ENCODE measurements at regions not wholly inside any gene's neighbourhood (a gene's known extent, or its start where the extent isn't known, plus 50 kb on each side); places are given as distances from the start of the nearest gene placed in this dataset.

DNA sequence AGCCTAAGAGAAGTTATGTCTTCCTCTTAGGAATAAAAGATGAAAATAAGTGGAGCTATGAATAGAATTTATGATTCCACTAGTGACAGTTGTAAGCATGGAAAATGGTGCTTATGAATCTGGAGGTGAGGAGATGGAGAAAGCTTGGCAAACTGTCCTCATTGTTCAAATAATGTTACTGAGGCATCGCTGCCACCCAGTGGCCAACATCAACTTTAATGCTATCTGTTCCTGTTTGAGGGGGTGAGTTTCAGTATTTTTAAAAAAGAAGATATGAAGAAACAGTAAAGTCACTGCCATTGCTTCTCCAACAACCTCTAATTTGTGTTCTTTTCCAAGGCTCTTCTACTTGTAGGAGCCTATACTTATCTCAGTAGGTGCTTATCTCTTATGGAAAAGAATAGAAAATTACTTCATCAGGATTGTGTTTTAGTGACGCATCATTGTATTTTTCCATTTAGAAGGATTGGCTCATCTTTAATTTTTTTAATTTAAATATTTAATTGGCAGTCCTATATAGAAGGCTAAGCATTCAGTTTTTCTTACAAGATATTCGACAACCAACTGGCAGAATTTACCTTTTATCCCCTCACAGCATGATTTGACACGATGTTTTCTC is 260.4 kb upstream of the P2RY1 start:
- TF ChIP-seq, protein P1, sequence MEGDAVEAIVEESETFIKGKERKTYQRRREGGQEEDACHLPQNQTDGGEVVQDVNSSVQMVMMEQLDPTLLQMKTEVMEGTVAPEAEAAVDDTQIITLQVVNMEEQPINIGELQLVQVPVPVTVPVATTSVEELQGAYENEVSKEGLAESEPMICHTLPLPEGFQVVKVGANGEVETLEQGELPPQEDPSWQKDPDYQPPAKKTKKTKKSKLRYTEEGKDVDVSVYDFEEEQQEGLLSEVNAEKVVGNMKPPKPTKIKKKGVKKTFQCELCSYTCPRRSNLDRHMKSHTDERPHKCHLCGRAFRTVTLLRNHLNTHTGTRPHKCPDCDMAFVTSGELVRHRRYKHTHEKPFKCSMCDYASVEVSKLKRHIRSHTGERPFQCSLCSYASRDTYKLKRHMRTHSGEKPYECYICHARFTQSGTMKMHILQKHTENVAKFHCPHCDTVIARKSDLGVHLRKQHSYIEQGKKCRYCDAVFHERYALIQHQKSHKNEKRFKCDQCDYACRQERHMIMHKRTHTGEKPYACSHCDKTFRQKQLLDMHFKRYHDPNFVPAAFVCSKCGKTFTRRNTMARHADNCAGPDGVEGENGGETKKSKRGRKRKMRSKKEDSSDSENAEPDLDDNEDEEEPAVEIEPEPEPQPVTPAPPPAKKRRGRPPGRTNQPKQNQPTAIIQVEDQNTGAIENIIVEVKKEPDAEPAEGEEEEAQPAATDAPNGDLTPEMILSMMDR (IDR thresholded peaks at IDR 0.05), result peak; percentile 31 to 63 (median 50)
- TF ChIP-seq POLR2A (IDR thresholded peaks at IDR 0.05), result no peak

All from uterus (tissue), 2 donors.